CD4-positive, alpha-beta T cell treated with Interferon alpha-2 for 1 hour (primary cell): ENCODE measurements at regions not wholly inside any gene's neighbourhood (a gene's known extent, or its start where the extent isn't known, plus 50 kb on each side); places are given as distances from the start of the nearest gene placed in this dataset.

Experiments used
- DNase-seq, 2 donors: peaks; one replicate each; pipeline ENCODE4 v3.0.0-alpha.2; 2020 to 2022

DNA sequence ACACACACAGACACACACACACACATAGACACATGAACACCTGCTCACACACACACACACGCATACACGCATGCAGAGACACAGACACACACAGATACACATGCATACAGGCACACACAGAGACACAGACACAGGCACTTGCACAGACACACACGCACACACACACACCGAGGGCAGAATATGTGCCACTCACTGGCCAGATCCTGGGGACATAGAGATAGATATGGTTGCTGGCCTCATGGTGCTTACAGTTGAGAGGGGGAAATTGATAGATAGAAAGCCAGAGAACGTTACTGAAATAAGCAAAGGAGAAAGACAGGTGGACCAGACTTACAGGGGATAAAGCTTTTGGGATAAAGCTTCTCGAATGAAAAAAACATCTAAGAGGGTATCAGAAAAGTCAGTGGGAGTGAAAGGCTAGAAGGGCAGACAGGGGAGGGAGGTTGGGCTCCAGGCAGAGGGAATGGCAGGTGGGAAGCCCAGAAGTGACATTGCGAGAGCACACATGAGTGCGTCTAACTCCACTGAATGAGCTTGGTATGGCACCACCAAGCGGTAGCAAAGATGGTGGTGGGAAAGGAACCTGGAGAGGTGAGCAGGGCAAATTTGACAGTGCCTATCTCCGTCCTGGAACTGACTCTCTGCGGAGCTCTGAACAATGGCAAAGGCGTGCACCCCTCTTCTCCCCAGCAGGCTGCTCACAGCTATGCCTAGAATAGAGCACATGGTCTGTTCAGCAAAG lies 390.1 kb upstream of the TRIB2 start:
- DNase-seq, result peak; percentile 6 to 13

DNA sequence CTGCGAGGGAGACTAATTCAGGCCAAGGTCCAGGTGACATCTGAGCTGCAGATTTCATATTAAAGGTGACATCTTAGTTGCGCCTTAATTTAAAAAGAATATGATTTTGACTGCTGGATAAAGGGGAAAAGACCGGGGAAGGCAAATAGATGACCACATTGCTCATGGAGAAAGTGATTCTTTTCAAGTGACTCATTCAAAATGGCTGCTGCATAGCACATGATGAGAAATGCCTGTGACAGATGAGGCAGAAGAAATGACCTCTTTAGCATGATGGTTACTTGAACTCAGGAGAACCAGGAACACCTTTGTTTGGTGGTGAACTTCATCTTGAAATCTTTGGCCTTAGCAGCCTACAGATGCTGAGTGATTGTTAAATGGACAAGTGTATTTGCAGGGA lies 385.8 kb upstream of the TRIB2 start:
- no peak for DNase-seq

DNA sequence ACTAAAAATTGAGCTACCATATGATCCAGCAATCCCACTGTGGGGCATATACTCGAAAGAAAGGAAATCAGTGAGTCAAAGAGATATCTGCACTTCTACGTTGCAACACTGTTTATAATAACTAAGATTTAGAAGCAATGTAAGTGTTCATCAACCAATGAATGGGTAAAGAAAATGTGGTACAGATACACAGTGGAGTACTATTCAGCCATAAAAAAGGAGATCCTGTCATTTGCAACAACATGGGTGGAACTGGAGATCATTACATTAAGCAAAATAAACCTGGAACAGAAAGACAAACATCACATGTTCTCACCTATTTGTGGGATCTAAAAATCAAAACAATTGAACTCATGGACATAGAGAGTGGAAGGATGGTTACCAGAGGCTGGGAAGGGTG lies 385.0 kb upstream of the TRIB2 start:
- DNase-seq, result no peak

DNA sequence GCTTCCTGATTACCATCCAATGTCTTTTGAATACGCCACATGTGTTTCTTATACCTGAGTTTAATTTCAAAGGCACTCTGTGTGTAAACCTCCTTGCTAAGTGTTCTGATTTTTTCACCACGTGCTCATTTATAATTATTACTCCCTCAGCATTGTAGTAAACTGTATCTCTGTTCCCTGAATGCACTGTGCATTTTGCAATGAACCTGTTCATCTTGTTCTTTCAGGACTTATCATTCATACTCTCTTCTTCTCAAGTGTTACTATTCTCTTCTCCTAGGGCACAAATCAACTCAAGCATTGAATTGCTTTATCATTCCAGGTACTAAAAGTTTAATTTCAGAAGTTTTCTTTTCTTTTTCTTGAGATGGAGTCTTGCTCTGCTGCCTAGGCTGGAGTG lies 383.4 kb upstream of the TRIB2 start:
- no peak for DNase-seq

DNA sequence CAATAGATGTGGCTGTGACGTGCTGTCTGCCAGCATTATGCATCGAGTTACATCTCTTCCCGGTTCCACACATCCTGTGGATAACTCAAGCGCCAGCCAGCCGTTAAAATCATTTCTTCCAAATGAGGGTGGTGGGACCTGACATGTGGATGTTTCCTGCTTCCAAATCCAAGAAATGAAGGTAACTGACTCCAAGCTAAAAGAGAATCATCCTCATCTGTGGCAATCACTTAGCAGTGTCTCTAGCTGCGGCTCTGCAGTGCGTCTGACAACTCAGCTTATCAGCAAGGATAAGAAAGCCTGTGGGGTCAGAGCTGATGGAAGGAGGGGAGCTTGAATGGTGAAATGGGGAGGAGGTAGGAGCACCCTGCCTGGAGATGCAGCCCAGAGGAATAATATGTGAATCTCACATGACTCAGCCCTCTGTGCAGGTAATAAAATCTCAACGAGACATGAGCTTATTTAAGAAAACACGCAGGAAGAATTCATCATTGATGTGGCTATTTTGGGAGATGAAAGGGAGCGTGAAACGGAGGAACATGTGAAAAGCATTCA lies 382.2 kb upstream of the TRIB2 start:
- DNase-seq, result no peak

DNA sequence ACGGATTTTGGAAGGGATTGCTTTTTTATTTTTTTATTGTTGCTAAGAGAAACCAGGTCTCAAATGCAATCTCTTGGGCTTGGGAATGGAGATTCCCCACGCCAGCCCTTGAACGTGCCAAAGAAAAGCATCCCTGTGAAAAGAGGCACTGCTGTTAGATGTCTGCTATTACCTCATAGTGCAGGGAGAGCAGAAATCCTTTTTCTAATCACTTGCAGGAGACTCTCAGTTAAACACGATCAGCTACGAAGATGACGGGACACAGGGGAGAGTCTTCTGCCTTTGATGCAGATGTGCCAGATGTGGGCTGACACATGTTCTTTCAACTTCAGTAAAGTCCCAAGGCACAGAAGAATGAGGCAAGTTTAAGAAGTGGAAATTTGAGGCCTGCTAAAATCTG lies 381.6 kb upstream of the TRIB2 start:
- DNase-seq, result no peak

DNA sequence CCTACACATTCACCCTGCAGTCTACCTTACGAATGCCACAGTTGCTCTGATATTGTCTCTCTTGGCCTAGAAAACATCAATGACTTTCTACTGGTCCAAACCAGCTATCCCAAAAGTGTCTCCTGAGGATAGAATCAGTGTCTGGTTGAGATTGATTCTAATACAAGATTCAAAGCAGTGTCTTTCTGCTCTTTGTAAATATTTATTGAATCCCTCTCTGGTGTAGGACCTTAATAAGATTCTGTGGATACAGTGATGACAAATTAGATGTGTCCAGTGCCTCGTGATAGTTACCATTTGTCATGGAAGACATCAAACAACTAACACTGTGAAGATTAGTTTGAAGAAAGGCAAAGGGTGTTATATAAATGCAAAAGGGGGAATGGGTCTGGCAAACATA lies 380.7 kb upstream of the TRIB2 start:
- DNase-seq, result no peak

DNA sequence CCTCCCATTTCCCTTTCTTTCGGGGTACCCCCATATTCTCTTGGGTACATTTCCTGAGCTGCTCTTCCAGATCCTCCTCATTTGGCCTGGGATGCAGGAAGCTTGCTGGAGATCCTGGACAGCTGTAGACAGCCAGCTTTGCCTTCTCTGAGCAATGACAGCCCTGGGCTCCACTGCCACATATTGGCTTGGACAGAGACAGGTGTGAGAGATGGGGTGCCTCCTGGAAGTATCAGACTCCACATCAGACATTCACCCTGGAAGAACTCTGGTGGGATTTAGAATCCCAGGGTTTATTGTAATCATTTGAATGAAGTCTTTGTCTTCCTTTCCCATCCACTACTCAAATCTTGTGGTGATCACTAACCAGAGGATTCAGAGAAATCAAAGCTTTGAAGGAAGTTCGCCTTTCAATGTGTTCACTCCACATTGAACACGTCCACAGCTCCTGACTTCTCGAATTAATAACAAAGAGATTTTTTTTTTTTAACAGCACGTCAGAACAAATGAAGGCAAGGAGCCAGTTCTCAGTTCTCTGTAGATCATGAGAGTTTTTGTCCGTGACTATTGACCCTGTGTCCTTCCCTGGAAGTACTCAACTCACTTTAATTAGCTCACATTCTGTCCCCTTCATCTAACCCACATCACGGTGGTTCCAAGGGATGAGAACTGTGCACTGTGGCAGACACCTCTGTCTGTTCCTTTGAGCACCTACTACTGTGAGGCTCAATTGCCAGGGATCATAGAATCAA lies 377.6 kb upstream of the TRIB2 start:
- DNase-seq, result no peak

DNA sequence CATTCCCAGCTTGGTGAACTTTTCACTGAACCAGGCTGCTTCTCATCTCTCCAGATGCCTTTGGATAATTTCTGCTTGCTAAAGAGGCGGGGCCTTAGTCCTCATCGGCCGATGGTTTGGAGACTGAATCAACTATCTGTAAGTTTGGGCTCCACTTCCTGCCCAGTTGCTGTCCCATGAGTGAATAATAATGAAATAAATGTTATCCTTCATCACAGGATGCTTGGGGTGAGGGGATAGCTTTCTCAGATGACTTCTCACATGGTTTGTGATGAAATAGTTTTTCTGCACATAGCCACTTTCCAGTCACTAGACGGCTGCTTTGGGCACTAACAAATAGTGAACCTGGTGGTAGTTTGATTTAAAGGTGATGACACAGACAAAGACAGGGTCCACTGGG lies 376.6 kb upstream of the TRIB2 start:
- DNase-seq, result no peak

DNA sequence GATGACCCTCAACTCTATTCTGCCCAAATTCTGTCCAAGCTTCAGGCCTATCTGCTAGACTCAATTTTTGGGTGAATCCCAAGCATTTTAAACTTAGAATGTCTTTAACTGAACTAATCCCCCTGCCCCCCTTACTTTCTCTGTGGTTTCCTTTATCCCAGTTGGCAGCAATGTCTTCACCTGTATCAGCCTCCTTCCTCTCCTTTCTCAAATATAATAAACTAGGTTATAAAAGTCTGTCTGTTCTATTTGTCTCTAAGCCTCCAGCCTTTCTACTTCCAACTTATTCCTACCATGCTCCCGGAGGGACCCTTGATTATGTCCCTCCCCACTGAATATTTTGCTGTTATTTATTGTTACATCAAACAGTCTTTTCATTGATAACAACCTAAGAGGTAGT lies 375.5 kb upstream of the TRIB2 start:
- DNase-seq, result no peak

DNA sequence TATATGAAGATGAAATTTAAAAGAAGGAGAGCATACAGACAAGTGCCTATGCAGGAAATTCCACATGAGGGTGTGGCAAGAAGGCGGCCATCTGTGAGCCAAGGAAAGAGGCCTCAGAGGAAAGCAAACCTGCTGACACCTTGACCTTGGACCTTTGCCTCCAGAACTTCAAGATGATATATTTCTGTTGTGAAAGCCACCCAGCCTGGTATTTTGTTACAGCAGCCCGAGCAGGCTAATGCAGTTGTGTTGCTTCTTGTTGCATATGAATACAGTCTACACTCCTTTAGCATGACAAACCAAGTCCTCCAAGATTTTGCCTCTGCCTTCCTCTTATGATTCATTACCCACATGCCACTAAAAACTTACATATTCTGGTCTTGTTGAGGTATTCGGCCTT lies 374.8 kb upstream of the TRIB2 start:
- no peak for DNase-seq

DNA sequence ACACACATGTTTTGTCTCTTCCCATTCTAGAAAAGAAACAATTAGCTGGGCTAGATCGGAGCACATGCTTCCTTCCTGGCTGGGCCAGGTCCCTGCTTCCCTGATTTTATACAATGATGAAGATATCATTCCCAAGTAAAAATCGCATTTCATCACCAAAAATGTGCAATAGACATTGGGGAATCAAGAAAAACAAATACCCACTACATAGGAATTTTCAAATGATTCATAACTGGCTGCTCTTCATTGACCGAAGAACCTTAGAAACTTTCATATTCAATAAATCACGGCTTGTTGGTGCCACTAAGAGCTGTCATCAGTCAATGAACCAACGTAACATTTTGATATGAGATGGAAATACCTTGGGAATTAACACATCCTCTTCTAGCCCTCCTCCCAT lies 373.6 kb upstream of the TRIB2 start:
- no peak for DNase-seq

DNA sequence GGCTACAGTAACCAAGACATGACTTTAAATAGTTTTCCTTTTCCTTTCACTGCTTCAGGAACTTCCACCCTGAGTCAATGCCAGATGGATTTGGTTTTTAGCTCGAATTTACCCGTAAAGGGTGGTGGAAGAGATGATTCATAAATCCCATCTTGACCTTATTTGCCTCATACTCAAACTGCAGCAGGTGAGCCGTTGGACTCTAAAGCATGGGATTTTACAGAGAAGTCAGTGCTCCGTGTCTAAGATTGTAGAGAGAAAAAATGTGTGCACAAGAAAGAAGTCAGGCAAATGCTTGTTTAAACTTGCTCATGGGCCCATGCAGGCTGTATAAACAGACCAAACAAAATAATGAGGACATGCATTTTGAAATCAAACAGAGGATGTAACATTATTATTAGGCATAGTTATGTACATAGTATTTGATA lies 369.7 kb upstream of the TRIB2 start:
- DNase-seq, result no peak

DNA sequence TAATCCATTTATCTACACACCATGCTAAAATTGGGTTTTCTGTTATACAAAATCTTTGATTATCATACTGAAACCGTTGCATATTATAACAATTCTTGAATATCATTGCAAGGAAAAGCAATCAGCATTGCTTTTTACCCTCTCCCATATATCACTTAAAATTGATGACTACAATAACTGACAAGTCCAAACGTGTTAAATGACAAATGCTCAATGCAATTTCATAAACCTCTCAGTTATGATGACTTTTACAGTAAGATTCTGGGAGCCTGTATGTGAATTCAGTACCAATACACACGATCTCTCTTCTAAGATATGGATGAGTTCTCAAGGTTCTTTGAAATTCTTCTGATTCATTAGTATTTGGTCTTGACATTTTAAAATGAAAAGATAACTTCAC lies 368.5 kb upstream of the TRIB2 start:
- no peak for DNase-seq

DNA sequence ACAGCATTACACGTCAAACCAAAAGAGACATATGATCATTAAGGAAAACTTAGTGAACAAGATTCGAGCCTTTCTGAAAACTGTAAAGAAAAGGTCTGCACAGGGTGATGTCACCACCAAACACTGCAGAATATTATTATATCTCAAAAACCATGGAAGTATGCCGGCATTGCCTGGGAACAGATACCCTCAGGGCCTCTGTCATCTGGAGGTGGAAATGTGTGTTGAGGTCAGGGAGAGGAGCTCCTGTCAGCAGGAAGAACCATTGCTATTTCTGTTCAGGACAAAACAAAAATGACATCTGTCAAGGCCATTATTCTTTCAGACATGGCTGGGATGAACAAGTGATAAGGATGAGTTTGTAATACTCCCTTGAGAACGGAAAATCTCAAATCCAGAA lies 365.9 kb upstream of the TRIB2 start:
- DNase-seq, result no peak

DNA sequence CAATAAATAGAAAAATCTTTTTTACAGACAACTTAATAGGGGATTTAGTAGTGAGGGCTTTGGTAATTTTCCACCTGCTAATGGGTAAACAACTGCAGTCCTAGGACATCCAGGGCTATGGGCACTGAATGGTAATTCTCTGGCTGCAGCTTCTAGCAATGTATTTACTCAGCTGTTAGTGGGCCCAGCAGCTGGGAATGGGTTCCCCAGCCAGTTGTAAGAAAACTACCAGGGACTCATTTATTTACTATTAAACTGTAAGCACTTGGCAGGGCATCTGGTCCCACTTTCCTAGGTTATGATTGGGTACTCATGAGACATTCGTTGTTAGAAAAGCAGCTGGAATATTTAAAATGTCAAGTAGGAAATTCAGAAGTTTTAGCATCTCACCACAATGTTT lies 363.8 kb upstream of the TRIB2 start:
- no peak for DNase-seq

DNA sequence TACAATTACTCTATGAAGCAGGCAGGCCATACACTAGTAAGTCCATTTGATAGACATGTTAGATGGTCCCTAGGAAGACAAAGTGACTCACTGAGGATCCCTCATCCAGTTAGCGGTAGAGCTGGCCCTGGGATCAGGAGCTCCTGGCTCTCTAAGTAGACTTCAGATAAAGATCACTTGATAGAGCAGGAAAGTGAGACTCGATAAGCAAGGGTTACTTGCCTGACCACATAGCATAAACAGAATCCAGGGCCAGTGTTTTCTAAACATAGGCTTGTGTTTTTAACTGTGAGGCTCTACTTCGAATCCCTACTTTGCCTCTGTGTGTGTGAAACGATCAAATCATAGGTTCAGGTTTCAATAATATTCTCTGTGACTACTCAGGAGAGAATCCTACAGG lies 355.2 kb upstream of the TRIB2 start:
- DNase-seq, result no peak

DNA sequence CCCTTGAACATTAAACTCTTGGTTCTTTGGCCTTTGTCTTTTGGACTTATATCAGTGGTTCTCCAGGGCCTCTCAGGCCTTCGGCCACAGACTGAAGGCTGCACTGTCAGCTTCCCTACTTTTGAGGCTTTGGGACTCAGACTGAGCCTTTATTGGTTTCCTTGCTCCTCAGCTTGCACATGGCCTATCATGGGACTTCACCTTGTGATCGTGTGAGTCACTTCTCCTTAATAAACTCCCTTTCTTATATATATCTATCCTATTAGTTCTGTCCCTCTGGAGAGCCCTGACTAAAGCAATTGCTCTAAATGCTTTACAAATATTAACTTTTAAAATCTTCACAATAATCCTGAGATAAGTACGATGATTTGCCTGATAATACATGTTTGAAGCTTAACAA lies 353.6 kb upstream of the TRIB2 start:
- no peak for DNase-seq

DNA sequence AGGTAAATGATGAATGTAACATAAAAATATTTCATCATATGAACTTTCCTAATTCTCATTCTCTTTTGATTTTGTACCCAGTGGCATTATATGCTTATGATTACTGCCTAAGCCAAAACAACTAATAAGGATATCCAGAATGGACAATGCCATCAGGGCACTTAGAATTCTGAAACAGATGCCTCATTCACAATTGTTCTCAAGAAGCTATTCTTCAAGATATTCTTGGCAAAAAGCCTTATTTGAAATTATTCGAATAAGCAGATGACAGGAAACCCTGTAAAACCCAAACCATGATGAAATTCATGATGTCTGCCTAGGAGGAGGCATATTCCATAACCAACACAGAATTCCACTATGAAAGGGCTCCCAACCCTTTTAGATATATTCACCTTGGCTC lies 353.2 kb upstream of the TRIB2 start:
- DNase-seq, result no peak

DNA sequence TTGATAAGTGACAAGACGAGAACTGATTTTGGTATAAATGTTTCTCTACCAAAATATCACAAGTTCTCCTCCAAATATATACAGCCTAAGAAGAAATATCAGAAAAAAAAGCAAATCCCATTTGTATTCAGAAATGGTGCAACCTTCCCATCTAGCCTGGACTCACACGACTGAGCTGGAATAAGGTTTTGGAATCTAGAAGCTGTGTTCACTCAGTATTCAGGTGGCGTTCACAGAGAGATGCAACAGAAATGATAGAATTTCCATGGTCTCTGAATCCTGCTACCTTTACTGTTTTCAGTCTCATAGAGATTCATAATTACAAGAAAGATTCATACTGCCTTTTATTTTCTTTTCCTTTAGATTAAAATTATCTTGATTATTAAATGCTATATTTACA lies 347.2 kb upstream of the TRIB2 start:
- no peak for DNase-seq

DNA sequence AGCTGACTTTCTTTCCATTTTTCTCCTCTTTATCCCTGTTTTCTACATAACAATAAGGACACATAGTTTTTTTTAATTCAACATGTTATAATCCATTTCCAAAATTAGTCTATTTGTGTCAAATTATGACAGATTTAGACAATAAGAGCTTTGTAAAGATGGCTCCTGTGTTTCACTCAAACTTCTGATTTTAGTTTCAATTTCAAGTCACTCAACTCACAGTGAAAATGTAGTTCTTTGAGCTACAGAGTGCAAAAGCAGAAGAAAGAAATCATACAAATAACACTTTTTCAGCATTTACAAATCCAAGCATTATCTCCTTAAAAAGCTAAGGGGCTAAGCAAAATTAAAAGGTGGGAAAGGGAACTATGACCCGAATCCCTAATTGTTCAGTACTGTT lies 340.7 kb upstream of the TRIB2 start:
- DNase-seq, result no peak

DNA sequence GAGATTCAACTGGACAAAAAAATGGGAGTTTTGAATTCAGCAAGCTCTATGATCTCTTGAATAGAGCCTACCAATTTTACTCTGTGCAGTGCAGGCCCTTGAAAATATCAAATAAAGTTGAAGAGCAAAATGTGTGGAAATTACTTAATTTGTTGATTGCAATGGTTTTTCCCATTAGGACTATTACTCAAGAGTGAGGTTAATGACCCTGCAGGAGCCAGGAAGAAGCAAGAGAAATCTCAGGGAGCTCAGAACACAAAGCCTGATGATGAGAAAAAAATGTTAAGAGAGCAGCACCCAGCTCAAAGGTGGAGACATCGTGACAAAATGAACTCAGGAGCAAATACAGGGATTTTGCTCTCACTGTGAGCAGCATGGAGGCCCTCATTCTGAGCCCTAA lies 337.6 kb upstream of the TRIB2 start:
- no peak for DNase-seq

DNA sequence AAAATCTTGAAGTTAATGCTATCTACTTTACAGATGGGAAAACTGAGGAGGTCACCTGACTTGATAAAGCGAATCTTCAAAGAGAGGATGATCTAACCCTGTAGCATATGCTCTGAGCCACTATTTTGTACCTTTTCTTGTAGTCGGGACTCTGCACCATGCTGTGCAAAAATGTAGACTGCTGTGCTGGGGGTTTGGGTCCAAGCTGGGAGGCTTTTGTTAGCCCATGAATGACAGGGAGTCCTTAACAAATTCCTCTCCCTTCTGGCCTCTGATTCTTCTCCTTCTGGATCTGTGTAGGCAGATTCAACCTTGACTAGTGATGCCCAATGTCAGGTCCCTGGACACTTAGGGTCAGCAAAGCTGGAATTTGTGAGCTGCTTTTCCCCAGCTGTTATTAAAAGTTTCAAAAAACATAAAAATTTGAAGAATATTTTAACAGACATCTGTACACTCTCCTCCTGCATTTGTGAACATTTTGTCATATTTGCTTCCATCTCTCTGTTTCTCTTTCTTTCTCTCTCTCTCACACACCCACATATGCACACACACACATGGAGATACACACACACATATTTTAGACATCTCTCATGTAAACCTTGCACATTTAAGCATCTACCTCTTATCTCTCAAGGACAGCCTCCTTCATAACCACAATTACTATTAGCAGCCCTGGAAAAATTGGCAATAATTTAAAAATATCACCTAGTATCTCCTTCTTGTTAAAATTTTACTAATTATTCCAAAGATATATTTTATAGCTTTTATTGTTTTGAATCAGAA lies 335.0 kb upstream of the TRIB2 start:
- DNase-seq, result no peak

DNA sequence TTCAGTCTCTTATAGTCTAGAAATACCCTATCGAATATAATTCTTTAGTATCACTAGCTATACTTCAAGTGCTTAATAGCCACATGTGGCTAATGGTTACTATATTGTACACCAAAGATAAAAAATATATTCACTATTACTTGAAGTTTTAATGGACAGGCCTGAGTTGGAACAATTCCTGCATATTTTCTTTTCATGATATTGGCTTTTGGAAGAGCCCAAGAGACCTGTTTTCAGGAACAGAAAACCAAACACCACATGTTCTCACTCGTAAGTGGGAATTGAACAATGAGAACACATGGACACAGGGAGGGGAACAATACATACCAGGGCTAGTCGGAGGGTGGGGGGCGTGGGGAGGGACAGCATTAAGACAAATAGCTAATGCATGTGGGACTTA lies 334.4 kb upstream of the TRIB2 start:
- no peak for DNase-seq
